HepG2 (cell line): ENCODE measurements at regions not wholly inside any gene's neighbourhood (a gene's known extent, or its start where the extent isn't known, plus 50 kb on each side); places are given as distances from the start of the nearest gene placed in this dataset.
A peak's percentile ranks its signal among the peaks of the same experiment; 100 is the strongest.

Experiments
- ATF3 ChIP-seq: sonication (generic); formaldehyde crosslinking; IDR thresholded peaks from 2 replicates; pipeline ENCODE4 v1.4.0; 2020; ENCODE audit warnings: missing genetic modification reagents
- CAMTA2 ChIP-seq: sonication (generic); formaldehyde crosslinking; IDR thresholded peaks from 2 replicates; pipeline ENCODE4 v1.4.0; 2020; ENCODE audit warnings: mild to moderate bottlenecking, missing genetic modification reagents, borderline replicate concordance
- EEA1 ChIP-seq: sonication (generic); formaldehyde crosslinking; IDR thresholded peaks from 2 replicates; pipeline ENCODE4 v1.5.1; 2020; ENCODE audit warnings: mild to moderate bottlenecking, missing genetic modification reagents, borderline replicate concordance
- GABPB1 ChIP-seq: IDR thresholded peaks from 2 replicates; pipeline ENCODE4 v1.6.1; 2016; ENCODE audit warnings: mild to moderate bottlenecking, missing genetic modification reagents, moderate library complexity, missing compliant biosample characterization
- GFI1 ChIP-seq: sonication (generic); formaldehyde crosslinking; IDR thresholded peaks from 2 replicates; pipeline ENCODE4 v1.5.0; 2020; ENCODE audit warnings: missing genetic modification reagents, mild to moderate bottlenecking, borderline replicate concordance
- GZF1 ChIP-seq: sonication (generic); formaldehyde crosslinking; IDR thresholded peaks from 2 replicates; pipeline ENCODE4 v1.5.1; 2020; ENCODE audit warnings: mild to moderate bottlenecking, missing genetic modification reagents
- HINFP ChIP-seq: sonication (generic); formaldehyde crosslinking; IDR thresholded peaks from 2 replicates; pipeline ENCODE4 v1.4.0; 2020; ENCODE audit warnings: low read depth, mild to moderate bottlenecking, missing genetic modification reagents
- HNRNPLL ChIP-seq: fragments of 200-400 bp; formaldehyde crosslinking; IDR thresholded peaks from 2 replicates; pipeline ENCODE4 v1.6.1; 2017; ENCODE audit warnings: mild to moderate bottlenecking, low read depth, low read length; ENCODE audit not compliant: poor library complexity, severe bottlenecking
- MZF1 ChIP-seq: sonication (generic); formaldehyde crosslinking; IDR thresholded peaks from 2 replicates; pipeline ENCODE4 v1.8.1; 2023; ENCODE audit warnings: mild to moderate bottlenecking, missing genetic modification reagents, borderline replicate concordance
- NONO ChIP-seq, 2 experiments: fragments of 450-650 bp in 1 of 2; sonication (generic) in 1 of 2; formaldehyde crosslinking in 1 of 2; IDR thresholded peaks in 1 of 2; conservative IDR thresholded peaks in 1 of 2; 2 replicates each; pipeline versions ENCODE4 v1.6.1 to v1.8.0; 2017 to 2022; ENCODE audit warnings: mild to moderate bottlenecking in 1 of 2, missing genetic modification reagents in 1 of 2, moderate library complexity in 1 of 2
- PITX1 ChIP-seq: sonication (generic); formaldehyde crosslinking; IDR thresholded peaks from 2 replicates; pipeline ENCODE4 v1.5.1; 2020; ENCODE audit warnings: mild to moderate bottlenecking, missing genetic modification reagents
- ZNF263 ChIP-seq: sonication (generic); formaldehyde crosslinking; IDR thresholded peaks from 2 replicates; pipeline ENCODE4 v1.4.0; 2020; ENCODE audit warnings: missing genetic modification reagents
- ZNF30 ChIP-seq: sonication (generic); formaldehyde crosslinking; IDR thresholded peaks from 2 replicates; pipeline ENCODE4 v1.5.0; 2020; ENCODE audit warnings: mild to moderate bottlenecking, missing genetic modification reagents
- ZNF556 ChIP-seq: sonication (generic); formaldehyde crosslinking; IDR thresholded peaks from 2 replicates; pipeline ENCODE4 v1.4.0; 2020; ENCODE audit warnings: mild to moderate bottlenecking, missing genetic modification reagents, borderline replicate concordance
- ZNF616 ChIP-seq: sonication (generic); formaldehyde crosslinking; IDR thresholded peaks from 2 replicates; pipeline ENCODE4 v1.5.0; 2020; ENCODE audit warnings: low read depth, mild to moderate bottlenecking, missing genetic modification reagents
- ZNF747 ChIP-seq: sonication (generic); formaldehyde crosslinking; IDR thresholded peaks from 2 replicates; pipeline ENCODE4 v1.8.1; 2023; ENCODE audit warnings: missing genetic modification reagents, mild to moderate bottlenecking, borderline replicate concordance
- ZNF775 ChIP-seq: sonication (generic); formaldehyde crosslinking; IDR thresholded peaks from 2 replicates; pipeline ENCODE4 v1.4.0; 2020; ENCODE audit warnings: missing genetic modification reagents, mild to moderate bottlenecking, moderate library complexity, borderline replicate concordance
- ZNF792 ChIP-seq: IDR thresholded peaks from 2 replicates; pipeline ENCODE4 v1.6.1; 2016
- ZNF800 ChIP-seq: sonication (generic); formaldehyde crosslinking; IDR thresholded peaks from 2 replicates; pipeline ENCODE4 v1.4.0; 2020; ENCODE audit warnings: missing genetic modification reagents
- ZNF816 ChIP-seq: sonication (generic); formaldehyde crosslinking; IDR thresholded peaks from 2 replicates; pipeline ENCODE4 v1.8.0; 2022; ENCODE audit warnings: missing genetic modification reagents, mild to moderate bottlenecking, borderline replicate concordance
- TF ChIP-seq, protein P1 (sequence below): sonication (generic); formaldehyde crosslinking; IDR thresholded peaks from 2 replicates; pipeline ENCODE4 v1.4.0; 2020; ENCODE audit warnings: mild to moderate bottlenecking, missing genetic modification reagents, borderline replicate concordance

DNA sequence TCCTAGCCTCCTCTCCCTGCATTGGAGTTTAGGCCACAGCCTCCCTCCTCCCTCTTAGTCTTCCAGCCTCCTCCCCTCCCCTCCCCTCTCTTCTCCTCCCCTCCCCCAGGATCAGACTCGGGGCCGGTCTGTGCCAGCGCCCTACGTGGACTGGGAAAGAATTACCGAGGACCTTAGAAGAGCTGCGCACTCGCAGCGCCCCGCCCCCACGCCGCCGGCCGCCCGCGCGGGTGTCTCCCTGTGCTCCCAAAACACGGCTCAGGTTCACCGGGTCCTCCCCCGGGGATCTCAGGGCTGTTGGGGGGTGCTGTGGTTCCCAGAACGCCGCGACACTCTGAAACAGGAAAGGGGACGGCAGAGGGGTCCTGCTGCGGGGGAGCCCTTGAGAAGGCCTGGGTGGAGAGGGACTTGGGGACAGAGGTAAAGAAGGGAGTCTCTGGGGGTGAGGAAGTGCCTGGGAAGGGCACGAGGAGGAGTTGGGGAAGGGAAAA, 122.3 kb upstream of the TBL1X start (continued):
- TF ChIP-seq GFI1 (CRISPR knock-in tag) (no peak), NONO (IDR thresholded peaks at IDR 0.05) (no peak), NONO (CRISPR knock-in tag; conservative IDR thresholded peaks at IDR 0.05) (no peak), HNRNPLL (peak; percentile 19), GZF1 (peak; percentile 100), EEA1 (CRISPR knock-in tag) (no peak), ZNF30 (CRISPR knock-in tag) (no peak), ZNF816 (CRISPR knock-in tag) (0 out of 2 replicates have a peak, but pooled peaks have one; percentile 33), ZNF263 (CRISPR knock-in tag) (peak; percentile 24; the same call in 1 of the 2 replicates), MZF1 (no peak), ZNF747 (no peak), ZNF775 (CRISPR knock-in tag) (no peak), ATF3 (CRISPR knock-in tag) (no peak), CAMTA2 (no peak), ZNF800 (CRISPR knock-in tag) (no peak), PITX1 (no peak), HINFP (CRISPR knock-in tag) (no peak), GABPB1 (CRISPR knock-in tag) (peak; percentile 35; the same call in 1 of the 2 replicates), ZNF616 (CRISPR knock-in tag) (no peak), ZNF556 (no peak), ZNF792 (CRISPR knock-in tag) (no peak)
- TF ChIP-seq, protein P1, sequence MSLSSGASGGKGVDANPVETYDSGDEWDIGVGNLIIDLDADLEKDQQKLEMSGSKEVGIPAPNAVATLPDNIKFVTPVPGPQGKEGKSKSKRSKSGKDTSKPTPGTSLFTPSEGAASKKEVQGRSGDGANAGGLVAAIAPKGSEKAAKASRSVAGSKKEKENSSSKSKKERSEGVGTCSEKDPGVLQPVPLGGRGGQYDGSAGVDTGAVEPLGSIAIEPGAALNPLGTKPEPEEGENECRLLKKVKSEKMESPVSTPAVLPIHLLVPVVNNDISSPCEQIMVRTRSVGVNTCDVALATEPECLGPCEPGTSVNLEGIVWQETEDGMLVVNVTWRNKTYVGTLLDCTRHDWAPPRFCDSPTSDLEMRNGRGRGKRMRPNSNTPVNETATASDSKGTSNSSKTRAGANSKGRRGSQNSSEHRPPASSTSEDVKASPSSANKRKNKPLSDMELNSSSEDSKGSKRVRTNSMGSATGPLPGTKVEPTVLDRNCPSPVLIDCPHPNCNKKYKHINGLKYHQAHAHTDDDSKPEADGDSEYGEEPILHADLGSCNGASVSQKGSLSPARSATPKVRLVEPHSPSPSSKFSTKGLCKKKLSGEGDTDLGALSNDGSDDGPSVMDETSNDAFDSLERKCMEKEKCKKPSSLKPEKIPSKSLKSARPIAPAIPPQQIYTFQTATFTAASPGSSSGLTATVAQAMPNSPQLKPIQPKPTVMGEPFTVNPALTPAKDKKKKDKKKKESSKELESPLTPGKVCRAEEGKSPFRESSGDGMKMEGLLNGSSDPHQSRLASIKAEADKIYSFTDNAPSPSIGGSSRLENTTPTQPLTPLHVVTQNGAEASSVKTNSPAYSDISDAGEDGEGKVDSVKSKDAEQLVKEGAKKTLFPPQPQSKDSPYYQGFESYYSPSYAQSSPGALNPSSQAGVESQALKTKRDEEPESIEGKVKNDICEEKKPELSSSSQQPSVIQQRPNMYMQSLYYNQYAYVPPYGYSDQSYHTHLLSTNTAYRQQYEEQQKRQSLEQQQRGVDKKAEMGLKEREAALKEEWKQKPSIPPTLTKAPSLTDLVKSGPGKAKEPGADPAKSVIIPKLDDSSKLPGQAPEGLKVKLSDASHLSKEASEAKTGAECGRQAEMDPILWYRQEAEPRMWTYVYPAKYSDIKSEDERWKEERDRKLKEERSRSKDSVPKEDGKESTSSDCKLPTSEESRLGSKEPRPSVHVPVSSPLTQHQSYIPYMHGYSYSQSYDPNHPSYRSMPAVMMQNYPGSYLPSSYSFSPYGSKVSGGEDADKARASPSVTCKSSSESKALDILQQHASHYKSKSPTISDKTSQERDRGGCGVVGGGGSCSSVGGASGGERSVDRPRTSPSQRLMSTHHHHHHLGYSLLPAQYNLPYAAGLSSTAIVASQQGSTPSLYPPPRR (CRISPR knock-in tag) = no peak
